ENCODE measurements at regions not wholly inside any gene's neighbourhood (a gene's known extent, or its start where the extent isn't known, plus 50 kb on each side); places are given as distances from the start of the nearest gene placed in this dataset.

GRCh38 chr21:31514598-31514997 lies 144.9 kb upstream of the SOD1 start:
- no peak for TF ChIP-seq BHLHE40 (IDR thresholded peaks at IDR 0.05; ENCODE audit: borderline replicate concordance)
- TF ChIP-seq TARDBP (IDR thresholded peaks at IDR 0.05): no peak
- TF ChIP-seq SP1 (IDR thresholded peaks at IDR 0.05): no peak
- no peak for TF ChIP-seq LEF1 (IDR thresholded peaks at IDR 0.05; ENCODE audit: borderline replicate concordance)
- no peak for TF ChIP-seq FOXM1 (IDR thresholded peaks at IDR 0.05; ENCODE audit: borderline replicate concordance)
- no peak for TF ChIP-seq ELF4 (IDR thresholded peaks at IDR 0.05)
- TF ChIP-seq ARNT (IDR thresholded peaks at IDR 0.05): no peak
- TF ChIP-seq FOXK2 (IDR thresholded peaks at IDR 0.05): no peak

All from HEK293T (cell line).